Heart right ventricle (tissue), 16 donors: ENCODE measurements at regions not wholly inside any gene's neighbourhood (a gene's known extent, or its start where the extent isn't known, plus 50 kb on each side); places are given as distances from the start of the nearest gene placed in this dataset.
"Not testable (repeated sequence)": the region's sequence is repeated elsewhere in the genome, so short reads cannot be mapped to it uniquely, and the experiment has no call there.

Experiments
- ATAC-seq, 8 donors: fragments of 200-7000 bp; cut with Tn5 transposase; one replicate each; pipeline ENCODE4 v1.9.1; 2020; ENCODE audit warnings: mild to moderate bottlenecking in 8 of 8, moderate library complexity in 8 of 8, moderate number of reproducible peaks in 1 of 8
- DNase-seq, 2 donors: peaks; one replicate each; pipeline ENCODE4 v3.0.0-alpha.2; 2020
- H3K27ac ChIP-seq, 10 donors: fragments of 200-600 bp; sonication (generic) in 2 of 10; one replicate each; pipeline versions ENCODE4 v1.5.0 to v1.8.0; 2020 to 2022; ENCODE audit warnings: mild to moderate bottlenecking in 3 of 10
- H3K27me3 ChIP-seq, 7 donors: fragments of 200-600 bp; one replicate each; pipeline ENCODE4 v1.8.0; 2021 to 2022; ENCODE audit warnings: mild to moderate bottlenecking in 2 of 7
- H3K36me3 ChIP-seq, 9 donors: fragments of 200-600 bp; sonication (generic) in 1 of 9; one replicate each; pipeline versions ENCODE4 v1.5.0 to v1.8.0; 2020 to 2022; ENCODE audit warnings: mild to moderate bottlenecking in 2 of 9
- H3K4me1 ChIP-seq, 9 donors: fragments of 200-600 bp; sonication (generic) in 1 of 9; one replicate each; pipeline versions ENCODE4 v1.5.0 to v1.8.0; 2020 to 2022; ENCODE audit warnings: mild to moderate bottlenecking in 4 of 9
- H3K4me3 ChIP-seq, 10 donors: fragments of 200-600 bp; sonication (generic) in 2 of 10; one replicate each; pipeline versions ENCODE4 v1.5.0 to v1.8.0; 2020 to 2022; ENCODE audit warnings: mild to moderate bottlenecking in 7 of 10, moderate library complexity in 2 of 10
- H3K9me3 ChIP-seq, 11 donors: fragments of 200-600 bp in 10 of 11; sonication (generic) in 2 of 11; one replicate each; pipeline versions ENCODE4 v1.5.0 to v1.8.0; 2013 to 2022; ENCODE audit warnings: mild to moderate bottlenecking in 2 of 11, control low read depth in 1 of 11, moderate library complexity in 1 of 11
- CTCF ChIP-seq, 9 donors: fragments of 200-600 bp; sonication (generic) in 2 of 9; IDR thresholded peaks; one replicate each; pipeline versions ENCODE4 v1.5.0 to v1.8.0; 2021 to 2022; ENCODE audit warnings: antibody characterized with exemption in 9 of 9, mild to moderate bottlenecking in 5 of 9, moderate library complexity in 1 of 9
- WGBS, 2 donors: extraction: QIAGEN DNeasy Blood & Tissue Kit; methylation state at CpG; one replicate each; pipeline ENCODE4 v1.1.7; 2013; ENCODE audit warnings: inconsistent platforms in 1 of 2; 5-methylcytosine and 5-hydroxymethylcytosine counted together
- intact Hi-C, 10 donors: fragments of 100-400 bp; cut with DNase I; formaldehyde crosslinking; loops; one replicate each; pipeline versions ENCODE4 v1.11.1 to v1.14.2; 2022
- donor health status: Arrhythmogenic right ventricular cardiomyopathy.
- donor health status: ischemic (EF 13 %, LVEDD 7.1; RV severe dilation, severe dysfunction).
- donor health status: healthy with polysubstance abuse.
- donor health status: DM: no; HTN: yes; CAD: no.
- donor health status: DM: no; HTN: no; CAD: no.
- donor health status: ischemic (EF 25% LVEDD 6.9; RV normal size, moderate dysfunction).
- donor health status: ischemic (EF 25% LVEDD 5.7; RV mildly dilated, moderate dysfunction).
- donor health status: healthy.
- donor health status: DM: yes; HTN: yes; CAD: no.
- donor health status: Ischemic cardiomyopathy.
- donor health status: ischemic (EF 35%, LVEDD 5.7; RV mildly dilated, moderate dysfunction).
- donor health status: nonischemic (EF 11% LVEDD 7.7; RV severe dilation, severe dysfunction).
- donor health status: DM: yes; HTN: yes; CAD: no.
- donor health status: PGD.
- donor health status: ischemic (EF 29% LVEDD 5.4; RV normal size, mild dysfunction).
- donor health status: nonischemic (EF 23%, LVEDD 6.1; RV moderate dilation, normal function).

DNA sequence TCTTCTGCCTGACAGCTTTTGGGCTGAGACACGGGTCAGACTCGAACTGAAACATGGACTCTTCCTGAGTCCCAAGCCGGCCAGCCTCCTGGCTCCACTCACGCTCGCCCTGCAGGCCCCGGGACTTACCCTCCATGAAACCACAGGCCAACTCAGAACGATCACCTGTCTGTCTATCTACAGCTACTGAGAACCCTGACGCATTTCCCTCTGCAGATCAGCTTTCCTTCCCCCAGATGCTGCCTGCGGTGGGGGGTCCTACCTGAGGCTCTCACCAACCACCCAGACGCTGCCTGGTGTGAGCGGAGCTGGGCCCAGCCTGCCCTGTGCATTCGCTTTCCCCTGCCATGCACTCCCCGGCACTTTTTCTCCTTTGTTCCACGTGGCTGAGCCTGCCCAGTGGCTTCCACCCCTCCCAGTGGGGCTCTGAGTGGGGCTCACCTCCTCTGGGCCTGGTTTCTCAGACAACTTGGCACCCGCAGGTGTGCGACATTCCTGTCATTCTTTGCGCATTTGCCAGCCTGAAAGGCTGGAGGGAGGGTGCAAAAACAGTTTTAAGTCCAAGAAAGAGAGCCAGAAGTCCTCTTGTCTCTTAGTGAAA is 60.2 kb downstream of the PLXNA1 start:
- TF ChIP-seq CTCF (IDR thresholded peaks at IDR 0.05): no peak
- no peaks in the 10 kb centered on the region for H3K9me3 ChIP-seq
- no peaks in the 10 kb centered on the region for H3K36me3 ChIP-seq
- DNase-seq (no peak), ATAC-seq (peak in 2 of 8 donors; percentile 15 to 22)
- peaks cover 0 to 10% (median 0%) of the 10 kb centered on the region in 7 donors for H3K27me3 ChIP-seq
- peaks cover 0 to 16% (median 0%) of the 10 kb centered on the region in 9 donors for H3K4me1 ChIP-seq
- WGBS, 2 donors: 61 to 62% methylated on average over 17 of the region's 17 CpGs
- no peak overlapping the region for H3K27ac ChIP-seq
- no peak overlapping the region for H3K4me3 ChIP-seq
- intact Hi-C loops: no loop called here

DNA sequence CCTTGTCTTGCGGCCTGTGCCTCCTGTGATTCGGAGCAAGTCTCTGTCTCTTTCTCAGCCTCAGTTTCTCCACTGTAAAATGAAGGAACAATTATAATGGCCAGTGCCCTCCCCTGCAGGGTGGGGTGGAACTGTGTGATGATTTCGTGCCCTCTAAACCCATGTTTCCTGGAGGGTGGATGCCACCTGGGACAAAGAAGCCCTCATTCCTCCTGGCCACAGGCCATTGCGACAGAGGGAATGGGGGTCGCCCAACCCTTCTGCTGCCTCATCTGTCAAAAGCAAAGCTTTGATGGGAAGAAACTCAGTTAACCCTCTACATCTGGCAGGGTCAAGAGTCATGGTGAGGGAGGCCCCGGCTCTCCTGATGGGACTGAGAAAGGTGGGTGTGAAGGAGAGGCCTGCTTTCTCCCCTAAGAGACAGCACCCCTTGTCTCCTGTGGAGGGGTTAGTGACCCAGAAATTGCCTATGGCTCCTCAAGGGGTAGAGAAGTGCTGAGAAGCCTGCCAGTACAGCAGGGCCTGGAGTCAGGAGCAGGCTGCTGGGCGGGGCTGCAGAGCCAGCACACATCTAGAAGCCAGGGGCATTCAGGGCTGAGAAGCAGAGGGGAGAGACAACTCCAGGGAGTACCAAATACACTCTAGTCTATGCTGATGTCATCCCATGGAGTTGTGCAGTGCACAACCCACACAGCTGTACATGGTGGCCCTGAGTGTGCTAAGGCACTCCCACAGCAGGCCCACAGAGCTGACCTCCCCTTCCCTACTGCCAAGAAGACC is 61.0 kb downstream of the PLXNA1 start:
- H3K27me3 ChIP-seq: peaks cover 0 to 10% (median 0%) of the 10 kb centered on the region in 7 donors
- DNase-seq (no peak), ATAC-seq (no peak)
- WGBS, 2 donors: 75 to 79% methylated on average over 7 of the region's 7 CpGs
- no peaks in the 10 kb centered on the region for H3K9me3 ChIP-seq
- no peaks in the 10 kb centered on the region for H3K36me3 ChIP-seq
- TF ChIP-seq CTCF (IDR thresholded peaks at IDR 0.05): no peak
- no peak overlapping the region for H3K27ac ChIP-seq
- H3K4me1 ChIP-seq: peaks cover 0 to 16% (median 0%) of the 10 kb centered on the region in 9 donors
- intact Hi-C loops: no loop called here
- H3K4me3 ChIP-seq: no peak overlapping the region

- 37% methylated on average over 4 of the region's 4 CpGs for WGBS, 2 donors
- intact Hi-C loops: no loop called here
- H3K36me3 ChIP-seq: no peaks in the 10 kb centered on the region
- H3K9me3 ChIP-seq: peaks cover 0 to 5% (median 0%) of the 10 kb centered on the region in 11 donors
- peak in 4 of 8 donors; percentile 47 to 82 (median 61) for ATAC-seq
- H3K27me3 ChIP-seq: peaks cover 0 to 6% (median 0%) of the 10 kb centered on the region in 7 donors
- no peak for DNase-seq
- TF ChIP-seq CTCF (IDR thresholded peaks at IDR 0.05): no peak
- peaks cover 0 to 16% (median 0%) of the 10 kb centered on the region in 9 donors for H3K4me1 ChIP-seq
- no peak overlapping the region for H3K4me3 ChIP-seq
- H3K27ac ChIP-seq: no peak overlapping the region
These were observed 62.1 kb downstream of the PLXNA1 start for GRCh38 chr3:127044996-127045395.

GRCh38 chr3:127045435-127046045 is 62.6 kb downstream of the PLXNA1 start:
- no peak for ATAC-seq
- Histone ChIP-seq H3K9me3 (peaks cover 0 to 7% (median 0%) of the 10 kb centered on the region in 11 donors), H3K4me3 (no peak overlapping the region), H3K27ac (no peak overlapping the region), H3K36me3 (no peaks in the 10 kb centered on the region), H3K27me3 (peaks cover 0 to 4% (median 0%) of the 10 kb centered on the region in 7 donors), H3K4me1 (peaks cover 0 to 18% (median 0%) of the 10 kb centered on the region in 9 donors)
- intact Hi-C loops: no loop called here
- 44 to 60% methylated on average over 5 of the region's 5 CpGs for WGBS, 2 donors
- no peak for TF ChIP-seq CTCF (IDR thresholded peaks at IDR 0.05)
- no peak for DNase-seq

GRCh38 chr3:127046690-127047089 is 63.8 kb downstream of the PLXNA1 start:
- WGBS, 2 donors: 92 to 93% methylated on average over 26 to 28 of the region's 28 CpGs
- DNase-seq, H3K4me3 ChIP-seq, intact Hi-C loops, H3K36me3 ChIP-seq, H3K27me3 ChIP-seq, ATAC-seq, H3K27ac ChIP-seq, H3K9me3 ChIP-seq: not testable (repeated sequence)
- peaks cover 0 to 25% (median 0%) of the 10 kb centered on the region in 9 donors for H3K4me1 ChIP-seq
